H1 (cell line): ENCODE measurements at regions not wholly inside any gene's neighbourhood (a gene's known extent, or its start where the extent isn't known, plus 50 kb on each side); places are given as distances from the start of the nearest gene placed in this dataset.

ENCODE experiments used
- CTCF ChIA-PET: fragments of 300-600 bp; sonication (Branson Sonifier 250); formaldehyde crosslinking; loops from one replicate; lab custom pipeline; 2021; ENCODE audit not compliant: partially characterized antibody; lab: Charles Lee
- POLR2A ChIA-PET: fragments of 300-600 bp; sonication (Branson Sonifier 250); formaldehyde crosslinking; loops from one replicate; lab custom pipeline; 2021; ENCODE audit warnings: inconsistent platforms; ENCODE audit not compliant: partially characterized antibody; lab: Charles Lee
- DNase-seq, 2 experiments: peaks; one replicate each; pipeline versions ENCODE4 v3.0.0 to v3.0.0-alpha.2; 2010 to 2022; ENCODE audit warnings: low spot score in 2 of 2, low read depth in 1 of 2, mixed read lengths in 1 of 2
- FAIRE-seq: peaks from 2 replicates; lab custom pipeline; 2011; peaks lifted over from hg19 to GRCh38; lab: Jason Lieb, UNC
- H2AFZ ChIP-seq: 2 replicates; pipeline ENCODE4 v1.8.1; 2012; ENCODE audit warnings: low read length, inconsistent platforms
- H2AK5ac ChIP-seq: 2 replicates; pipeline ENCODE4 v1.6.1; 2013; ENCODE audit warnings: low read depth, low read length
- H2BK120ac ChIP-seq: replicated peaks from 2 replicates; pipeline ENCODE3; 2013; ENCODE audit warnings: low read depth, low read length, inconsistent platforms
- H2BK12ac ChIP-seq: 2 replicates; pipeline ENCODE4 v1.6.1; 2013; ENCODE audit warnings: low read depth, low read length
- H2BK15ac ChIP-seq: 2 replicates; pipeline ENCODE4 v1.6.1; 2013; ENCODE audit warnings: low read length
- H2BK20ac ChIP-seq: 2 replicates; pipeline ENCODE4 v1.6.1; 2013; ENCODE audit warnings: low read length
- H2BK5ac ChIP-seq: 2 replicates; pipeline ENCODE4 v1.6.1; 2013; ENCODE audit warnings: low read depth, low read length
- H3K14ac ChIP-seq: 2 replicates; pipeline ENCODE4 v1.6.1; 2013; ENCODE audit warnings: inconsistent platforms; ENCODE audit not compliant: insufficient read length
- H3K18ac ChIP-seq: 2 replicates; pipeline ENCODE4 v1.6.1; 2013; ENCODE audit warnings: low read length; ENCODE audit errors: extremely low read depth
- H3K23ac ChIP-seq: 2 replicates; pipeline ENCODE4 v1.6.1; 2013; ENCODE audit warnings: inconsistent platforms; ENCODE audit not compliant: insufficient read length
- H3K23me2 ChIP-seq: 2 replicates; pipeline ENCODE4 v1.6.1; 2013; ENCODE audit warnings: low read depth, low read length
- H3K27ac ChIP-seq: 2 replicates; pipeline ENCODE4 v1.6.1; 2011; ENCODE audit warnings: low read depth, low read length, inconsistent platforms
- H3K27me3 ChIP-seq, 4 experiments: replicated peaks in 1 of 4; 1 replicate in 1 of 4; 2 replicates in 3 of 4; pipeline versions ENCODE4 v1.6.1 to v1.8.1; 2011 to 2013; ENCODE audit warnings: low read length in 3 of 4, mild to moderate bottlenecking in 3 of 4, inconsistent platforms in 2 of 4, mixed read lengths in 2 of 4, moderate library complexity in 1 of 4; ENCODE audit not compliant: control insufficient read depth in 3 of 4, insufficient read depth in 3 of 4; ENCODE audit errors: extremely low read depth in 1 of 4
- H3K36me3 ChIP-seq, 4 experiments: 2 replicates each; pipeline versions ENCODE4 v1.6.1 to v1.8.1; 2011 to 2013; ENCODE audit warnings: mild to moderate bottlenecking in 4 of 4, low read length in 3 of 4, moderate library complexity in 2 of 4, control low read depth in 1 of 4, inconsistent platforms in 1 of 4; ENCODE audit not compliant: insufficient read depth in 4 of 4, control insufficient read depth in 2 of 4
- H3K4ac ChIP-seq: replicated peaks from 2 replicates; pipeline ENCODE3; 2013; ENCODE audit warnings: low read length, low read depth, mixed read lengths, inconsistent platforms; ENCODE audit not compliant: insufficient read length
- H3K4me1 ChIP-seq, 4 experiments: replicated peaks in 1 of 4; 1 replicate in 1 of 4; 2 replicates in 3 of 4; pipeline versions ENCODE4 v1.6.1 to v1.8.1; 2011 to 2013; ENCODE audit warnings: low read length in 3 of 4, inconsistent platforms in 2 of 4, mixed read lengths in 1 of 4; ENCODE audit not compliant: insufficient read depth in 4 of 4, control insufficient read depth in 3 of 4
- H3K4me2 ChIP-seq, 2 experiments: 2 replicates each; pipeline versions ENCODE4 v1.6.1 to v1.8.1; 2011 to 2013; ENCODE audit warnings: low read depth in 2 of 2, low read length in 2 of 2, control low read depth in 1 of 2, inconsistent platforms in 1 of 2, mild to moderate bottlenecking in 1 of 2; ENCODE audit not compliant: insufficient read depth in 1 of 2
- H3K4me3 ChIP-seq, 4 experiments: fragments of 200-600, 300-600 bp in 1 of 4; sonication (generic), shearing (Covaris generic), sonication (Bioruptor Twin) in 1 of 4; 2 replicates each; pipeline versions ENCODE4 v1.5.1 to v1.8.1; 2011 to 2016; ENCODE audit warnings: low read length in 4 of 4, low read depth in 3 of 4, control low read depth in 2 of 4, inconsistent platforms in 2 of 4, mild to moderate bottlenecking in 2 of 4, mixed read lengths in 1 of 4, moderate library complexity in 1 of 4; ENCODE audit not compliant: insufficient read depth in 2 of 4; ENCODE audit errors: extremely low read depth in 1 of 4
- H3K56ac ChIP-seq: replicated peaks from 2 replicates; pipeline ENCODE3; 2013; ENCODE audit warnings: low read depth, mild to moderate bottlenecking, mixed read lengths, low read length, inconsistent platforms; ENCODE audit not compliant: insufficient read length
- H3K79me1 ChIP-seq: 2 replicates; pipeline ENCODE4 v1.6.1; 2013; ENCODE audit warnings: low read depth, low read length, control low read depth
- H3K79me2 ChIP-seq, 2 experiments: 2 replicates each; pipeline versions ENCODE4 v1.6.1 to v1.8.1; 2012 to 2013; ENCODE audit warnings: low read length in 2 of 2, mild to moderate bottlenecking in 2 of 2, inconsistent platforms in 1 of 2; ENCODE audit not compliant: insufficient read depth in 2 of 2, control insufficient read depth in 1 of 2
- H3K9ac ChIP-seq, 4 experiments: replicated peaks in 1 of 4; 1 replicate in 1 of 4; 2 replicates in 3 of 4; pipeline versions ENCODE4 v1.6.1 to v1.8.1; 2011 to 2013; ENCODE audit warnings: low read depth in 3 of 4, low read length in 3 of 4, control low read depth in 2 of 4, mild to moderate bottlenecking in 2 of 4, moderate library complexity in 2 of 4, inconsistent platforms in 1 of 4; ENCODE audit errors: extremely low read depth in 1 of 4
- H3K9me3 ChIP-seq, 2 experiments: 2 replicates each; pipeline versions ENCODE4 v1.6.1 to v1.8.1; 2012 to 2013; ENCODE audit warnings: mild to moderate bottlenecking in 2 of 2, moderate library complexity in 2 of 2, control low read depth in 1 of 2, inconsistent platforms in 1 of 2, low read depth in 1 of 2, low read length in 1 of 2, mixed read lengths in 1 of 2; ENCODE audit not compliant: insufficient read depth in 2 of 2
- H4K20me1 ChIP-seq, 2 experiments: replicated peaks in 1 of 2; 2 replicates each; pipeline versions ENCODE3 to v1.8.1; 2011 to 2013; ENCODE audit warnings: inconsistent platforms in 2 of 2, low read length in 2 of 2, mild to moderate bottlenecking in 1 of 2; ENCODE audit not compliant: insufficient read depth in 2 of 2, control insufficient read depth in 1 of 2
- H4K5ac ChIP-seq: 2 replicates; pipeline ENCODE4 v1.6.1; 2013; ENCODE audit warnings: low read length, low read depth, mixed read lengths, inconsistent platforms; ENCODE audit not compliant: insufficient read length
- H4K8ac ChIP-seq: 2 replicates; pipeline ENCODE4 v1.8.0; 2013; ENCODE audit warnings: mild to moderate bottlenecking, moderate library complexity, low read length, inconsistent platforms; ENCODE audit not compliant: insufficient read depth; ENCODE audit errors: extremely low read depth
- H4K91ac ChIP-seq: replicated peaks from 2 replicates; pipeline ENCODE3; 2013; ENCODE audit warnings: low read length, mixed read lengths, inconsistent platforms; ENCODE audit not compliant: insufficient read length
- BRCA1 ChIP-seq: IDR thresholded peaks from 2 replicates; pipeline ENCODE4 v1.6.1; 2012; ENCODE audit warnings: low read depth, low read length, improper control_type of control experiment
- SIN3A ChIP-seq, 2 experiments: IDR thresholded peaks in 1 of 2; conservative IDR thresholded peaks in 1 of 2; 2 replicates each; pipeline ENCODE4 v1.6.1; 2011 to 2012; ENCODE audit warnings: low read length in 2 of 2, improper control_type of control experiment in 1 of 2, low read depth in 1 of 2, mild to moderate bottlenecking in 1 of 2
- YY1 ChIP-seq: IDR thresholded peaks from 2 replicates; pipeline ENCODE4 v1.6.1; 2011; ENCODE audit warnings: low read depth, mild to moderate bottlenecking, low read length
- whole genome bisulfite sequencing, 2 experiments: shearing (Covaris generic) in 1 of 2; methylation state at CpG; one replicate each; pipeline versions ENCODE4 v1.1.6 to v1.1.7; 2013 to 2015; ENCODE audit warnings: low lambda C conversion rate in 2 of 2, mixed read lengths in 2 of 2, inconsistent platforms in 1 of 2, low coverage in 1 of 2, missing lambda C conversion rate in 1 of 2; ENCODE audit not compliant: insufficient replicate concordance in 2 of 2, insufficient coverage in 1 of 2, insufficient read length in 1 of 2; ENCODE audit errors: extremely low coverage in 1 of 2, missing lambda C conversion rate in 1 of 2; 5-methylcytosine and 5-hydroxymethylcytosine counted together

- Histone ChIP-seq H3K27ac (no peak overlapping the region), H2BK15ac (no peak overlapping the region), H3K36me3 (no peaks in the 10 kb centered on the region), H3K23me2 (no peaks in the 10 kb centered on the region), H2BK20ac (no peak overlapping the region), H3K79me2 (no peaks in the 10 kb centered on the region), H3K56ac (no peak overlapping the region), H3K9ac (no peak overlapping the region), H3K27me3 (no peaks in the 10 kb centered on the region), H3K4ac (no peak overlapping the region), H3K18ac (no peak overlapping the region), H3K4me2 (no peak overlapping the region), H2BK120ac (no peak overlapping the region), H4K91ac (no peak overlapping the region), H4K20me1 (no peaks in the 10 kb centered on the region), H3K9me3 (no peaks in the 10 kb centered on the region), H2AK5ac (no peak overlapping the region), H2AFZ (no peak overlapping the region), H3K23ac (no peak overlapping the region), H4K5ac (no peak overlapping the region), H3K4me3 (no peak overlapping the region), H2BK5ac (no peak overlapping the region), H3K4me1 (peaks cover 0 to 3% (median 0%) of the 10 kb centered on the region in 4 experiments; a peak in 1 of 7 replicates), H2BK12ac (no peak overlapping the region), H3K14ac (no peak overlapping the region), H3K79me1 (no peaks in the 10 kb centered on the region), H4K8ac (no peak overlapping the region)
- FAIRE-seq: no peak
- TF ChIP-seq SIN3A (conservative IDR thresholded peaks at IDR 0.05 in 1 of 2, IDR thresholded peaks at IDR 0.05 in 1 of 2; ENCODE audit: low read depth in 1 of 2, low read length in 2 of 2) (no peak), YY1 (0 out of 2 replicates have a peak, but pooled peaks have one; percentile 45), BRCA1 (no peak)
- 95% methylated on average over 17 of the region's 17 CpGs; no CpG with 5 or more reads in 1 of the 2 experiments for WGBS, 2 experiments
- POLR2A ChIA-PET: no interaction called here
- CTCF ChIA-PET: interaction anchor here (0.8 to 1.4 kb wide), 2 partner anchors 46 to 239 kb away, joined by 3 to 4 read pairs; no protein-coding TSS in a partner anchor
- no peak for DNase-seq
Measured at GRCh38 chr21:18759751-18760161, 356.2 kb upstream of the TMPRSS15 start.
